BLaER1 treated with 17β-estradiol and CSF1 and Interleukin-3, amounts not matched to agents 10 nM and 100 nM (cell line): ENCODE measurements at regions not wholly inside any gene's neighbourhood (a gene's known extent, or its start where the extent isn't known, plus 50 kb on each side); places are given as distances from the start of the nearest gene placed in this dataset.
"Not testable (repeated sequence)": the region's sequence is repeated elsewhere in the genome, so short reads cannot be mapped to it uniquely, and the experiment has no call there.

ENCODE experiments used
- H3K27ac ChIP-seq, 11 experiments: shearing (Covaris generic); formaldehyde crosslinking; 2 replicates each; pipeline ENCODE4 v1.8.1; 2022
- H3K27me3 ChIP-seq, 11 experiments: shearing (Covaris generic); formaldehyde crosslinking; 2 replicates each; pipeline ENCODE4 v1.8.1; 2022
- H3K36me3 ChIP-seq, 11 experiments: shearing (Covaris generic); formaldehyde crosslinking; 2 replicates each; pipeline ENCODE4 v1.8.1; 2022
- H3K4me1 ChIP-seq, 10 experiments: shearing (Covaris generic); formaldehyde crosslinking; 2 replicates each; pipeline ENCODE4 v1.8.1; 2022
- H3K4me2 ChIP-seq, 11 experiments: shearing (Covaris generic); formaldehyde crosslinking; 2 replicates each; pipeline ENCODE4 v1.8.1; 2022
- H3K4me3 ChIP-seq, 10 experiments: shearing (Covaris generic); formaldehyde crosslinking; 2 replicates each; pipeline ENCODE4 v1.8.1; 2022
- H3K9ac ChIP-seq, 11 experiments: shearing (Covaris generic); formaldehyde crosslinking; 2 replicates each; pipeline ENCODE4 v1.8.1; 2022
- H3K9me3 ChIP-seq, 11 experiments: shearing (Covaris generic); formaldehyde crosslinking; replicated peaks in 1 of 11; 2 replicates each; pipeline ENCODE4 v1.8.1; 2022
- H4K20me1 ChIP-seq, 11 experiments: shearing (Covaris generic); formaldehyde crosslinking; 2 replicates each; pipeline ENCODE4 v1.8.1; 2022
- Cebpa-rat ChIP-seq, 11 experiments: shearing (Covaris generic); IDR thresholded peaks; 2 replicates each; pipeline ENCODE4 v1.8.1; 2022

GRCh38 chr10:117441812-117442443 is 66.7 kb upstream of the PDZD8 start:
- Histone ChIP-seq H3K4me2 (peak overlapping the region; percentile 56 to 88 (median 71)), H3K9ac (peak overlapping the region in 6 of 11 experiments; percentile 14 to 55 (median 33); a peak in 8 of 22 replicates), H3K4me3 (no peak overlapping the region; a peak in 1 of 20 replicates), H3K27ac (peak overlapping the region in 7 of 11 experiments; percentile 10 to 68 (median 49); a peak in 13 of 22 replicates), H4K20me1 (peaks cover 0 to 15% (median 0%) of the 10 kb centered on the region in 11 experiments; a peak in 4 of 22 replicates), H3K9me3 (peaks cover 0 to 16% (median 7%) of the 10 kb centered on the region in 11 experiments; a peak in 8 of 22 replicates), H3K4me1 (peaks cover 17 to 47% (median 26%) of the 10 kb centered on the region in 10 experiments), H3K36me3 (no peaks in the 10 kb centered on the region), H3K27me3 (no peaks in the 10 kb centered on the region)
- no peak for TF ChIP-seq Cebpa-rat (IDR thresholded peaks at IDR 0.05)

GRCh38 chr10:117441361-117441760 is 66.1 kb upstream of the PDZD8 start:
- H3K4me3 ChIP-seq = no peak overlapping the region; a peak in 1 of 20 replicates
- H3K36me3 ChIP-seq = no peaks in the 10 kb centered on the region
- peaks cover 0 to 16% (median 7%) of the 10 kb centered on the region in 11 experiments; a peak in 8 of 22 replicates for H3K9me3 ChIP-seq
- no peaks in the 10 kb centered on the region for H3K27me3 ChIP-seq
- peaks cover 17 to 47% (median 26%) of the 10 kb centered on the region in 10 experiments for H3K4me1 ChIP-seq
- peak overlapping the region in 1 of 11 experiments; percentile 55; a peak in 2 of 22 replicates for H3K9ac ChIP-seq
- peak overlapping the region; percentile 56 to 88 (median 71) for H3K4me2 ChIP-seq
- peaks cover 0 to 15% (median 0%) of the 10 kb centered on the region in 11 experiments; a peak in 4 of 22 replicates for H4K20me1 ChIP-seq
- H3K27ac ChIP-seq = peak overlapping the region in 4 of 11 experiments; percentile 29 to 68 (median 52); a peak in 5 of 22 replicates
- TF ChIP-seq Cebpa-rat (IDR thresholded peaks at IDR 0.05) = no peak

GRCh38 chr10:117439243-117439912 is 64.1 kb upstream of the PDZD8 start:
- no peak overlapping the region for H3K27ac ChIP-seq

GRCh38 chr10:117432866-117433265 is 57.6 kb upstream of the PDZD8 start:
- Histone ChIP-seq H3K36me3 (no peaks in the 10 kb centered on the region), H3K4me2 (no peak overlapping the region), H3K9ac (no peak overlapping the region), H3K4me3 (no peak overlapping the region), H3K4me1 (peaks cover 0 to 4% (median 0%) of the 10 kb centered on the region in 10 experiments; a peak in 1 of 20 replicates), H3K9me3 (no peaks in the 10 kb centered on the region), H4K20me1 (no peaks in the 10 kb centered on the region), H3K27me3 (no peaks in the 10 kb centered on the region), H3K27ac (no peak overlapping the region)
- no peak for TF ChIP-seq Cebpa-rat (IDR thresholded peaks at IDR 0.05)

More at GRCh38 chr10:117439243-117439912, 64.1 kb upstream of the PDZD8 start:
- Histone ChIP-seq H3K9me3 (peaks cover 0 to 12% (median 4%) of the 10 kb centered on the region in 11 experiments; a peak in 6 of 22 replicates), H4K20me1 (peaks cover 0 to 15% (median 0%) of the 10 kb centered on the region in 11 experiments; a peak in 4 of 22 replicates), H3K27me3 (no peaks in the 10 kb centered on the region), H3K9ac (no peak overlapping the region), H3K36me3 (no peaks in the 10 kb centered on the region), H3K4me2 (peak overlapping the region in 3 of 11 experiments; percentile 2 to 21 (median 6); a peak in 6 of 22 replicates), H3K4me1 (peaks cover 17 to 38% (median 23%) of the 10 kb centered on the region in 10 experiments), H3K4me3 (no peak overlapping the region)
- TF ChIP-seq Cebpa-rat (IDR thresholded peaks at IDR 0.05) = no peak

DNA sequence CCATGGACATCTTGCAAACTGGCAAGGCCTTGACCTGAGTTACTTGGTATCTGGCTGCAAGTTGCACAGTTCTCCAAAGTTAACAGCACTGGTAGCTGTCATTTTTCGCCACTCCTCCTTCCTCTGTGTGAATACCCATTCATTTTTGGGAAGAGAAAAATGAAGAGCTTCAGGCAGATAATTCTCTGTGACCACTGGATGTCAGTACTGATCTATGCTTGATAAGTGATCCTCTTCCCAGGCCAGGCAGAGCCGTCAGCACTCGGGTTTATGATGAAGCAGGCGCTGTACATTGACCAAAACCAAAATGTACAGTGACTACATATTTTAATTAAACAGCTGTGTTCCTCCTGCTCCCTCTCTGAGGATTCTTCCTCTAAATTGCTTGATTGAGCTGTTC is 55.9 kb upstream of the PDZD8 start:
- H3K9me3 ChIP-seq = no peaks in the 10 kb centered on the region

DNA sequence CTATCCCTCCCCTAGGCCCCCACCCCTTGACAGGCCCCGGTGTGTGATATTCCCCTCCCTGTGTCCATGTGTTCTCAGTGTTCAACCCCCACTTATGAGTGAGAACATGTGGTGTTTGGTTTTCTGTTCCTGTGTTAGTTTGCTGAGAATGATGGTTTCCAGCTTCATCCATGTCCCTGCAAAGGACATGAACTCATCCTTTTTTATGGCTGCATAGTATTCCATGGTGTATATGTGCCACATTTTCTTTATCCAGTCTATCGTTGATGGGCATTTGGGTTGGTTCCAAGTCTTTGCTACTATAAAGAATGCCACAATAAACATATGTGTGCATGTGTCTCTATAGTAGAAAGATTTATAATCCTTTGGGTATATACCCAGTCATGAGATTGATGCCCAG is 55.3 kb upstream of the PDZD8 start:
- H3K4me3 ChIP-seq, H3K36me3 ChIP-seq, H3K27me3 ChIP-seq, H3K4me2 ChIP-seq, H3K9ac ChIP-seq, H4K20me1 ChIP-seq, H3K4me1 ChIP-seq, H3K27ac ChIP-seq, H3K9me3 ChIP-seq: not testable (repeated sequence)

More for the DNA sequence above, 55.9 kb upstream of the PDZD8 start:
- no peak overlapping the region for H3K9ac ChIP-seq
- H3K27me3 ChIP-seq = no peaks in the 10 kb centered on the region
- no peak overlapping the region for H3K4me3 ChIP-seq
- no peak overlapping the region for H3K4me2 ChIP-seq
- H3K4me1 ChIP-seq = peaks cover 0 to 4% (median 0%) of the 10 kb centered on the region in 10 experiments; a peak in 1 of 20 replicates
- H3K27ac ChIP-seq = no peak overlapping the region
- H3K36me3 ChIP-seq = no peaks in the 10 kb centered on the region
- no peak for TF ChIP-seq Cebpa-rat (IDR thresholded peaks at IDR 0.05)
- H4K20me1 ChIP-seq = no peaks in the 10 kb centered on the region

- Histone ChIP-seq H3K4me1 (peaks cover 0 to 4% (median 0%) of the 10 kb centered on the region in 10 experiments; a peak in 1 of 20 replicates), H3K27ac (no peak overlapping the region), H3K27me3 (no peaks in the 10 kb centered on the region), H3K9ac (no peak overlapping the region), H3K9me3 (no peaks in the 10 kb centered on the region), H3K4me3 (no peak overlapping the region), H4K20me1 (no peaks in the 10 kb centered on the region), H3K4me2 (no peak overlapping the region), H3K36me3 (no peaks in the 10 kb centered on the region)
- no peak for TF ChIP-seq Cebpa-rat (IDR thresholded peaks at IDR 0.05)
Measured at GRCh38 chr10:117429643-117430265, 54.5 kb upstream of the PDZD8 start.

- Histone ChIP-seq H4K20me1 (no peaks in the 10 kb centered on the region), H3K36me3 (no peaks in the 10 kb centered on the region), H3K4me2 (no peak overlapping the region), H3K4me1 (peaks cover 0 to 4% (median 0%) of the 10 kb centered on the region in 10 experiments; a peak in 1 of 20 replicates), H3K27ac (no peak overlapping the region), H3K9ac (no peak overlapping the region), H3K27me3 (no peaks in the 10 kb centered on the region), H3K4me3 (no peak overlapping the region), H3K9me3 (no peaks in the 10 kb centered on the region)
- no peak for TF ChIP-seq Cebpa-rat (IDR thresholded peaks at IDR 0.05)
Measured at GRCh38 chr10:117427356-117427755, 52.1 kb upstream of the PDZD8 start.

DNA sequence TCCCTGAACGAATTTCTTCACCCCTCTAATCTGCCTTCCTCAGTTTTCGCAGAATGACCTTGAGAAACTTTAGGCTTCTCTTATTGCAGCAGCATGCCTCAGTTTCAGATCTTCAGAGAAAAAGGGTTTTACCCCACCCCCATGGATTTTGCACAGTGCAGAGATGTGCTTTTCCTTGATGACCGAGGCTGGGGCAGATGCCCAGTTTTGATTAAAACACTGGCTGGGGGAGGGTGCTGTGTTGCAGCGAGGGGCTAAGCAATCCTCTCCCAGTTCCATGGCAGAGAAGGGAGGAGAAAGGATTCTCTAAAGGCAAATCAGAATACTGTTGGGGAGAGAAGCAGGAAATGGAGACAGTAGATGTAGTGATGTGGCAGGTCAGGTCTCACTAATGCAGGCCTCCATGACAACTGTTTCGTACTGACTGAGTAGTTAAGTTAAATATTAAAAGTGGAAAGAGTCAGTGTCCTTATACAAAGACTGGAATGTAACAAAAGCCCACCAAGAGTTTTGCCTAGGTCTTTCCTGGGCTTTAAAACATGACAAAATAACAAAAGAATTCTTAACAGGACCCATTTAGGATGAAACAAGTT is 50.8 kb upstream of the PDZD8 start:
- no peak for TF ChIP-seq Cebpa-rat (IDR thresholded peaks at IDR 0.05)
- H3K9me3 ChIP-seq = no peaks in the 10 kb centered on the region; a peak in 1 of 22 replicates
- no peaks in the 10 kb centered on the region for H4K20me1 ChIP-seq
- H3K27me3 ChIP-seq = no peaks in the 10 kb centered on the region
- no peak overlapping the region for H3K9ac ChIP-seq
- no peak overlapping the region for H3K27ac ChIP-seq
- H3K4me1 ChIP-seq = no peaks in the 10 kb centered on the region
- no peak overlapping the region for H3K4me2 ChIP-seq
- no peaks in the 10 kb centered on the region for H3K36me3 ChIP-seq
- no peak overlapping the region for H3K4me3 ChIP-seq
